HG02981 (cell line): ENCODE measurements at regions not wholly inside any gene's neighbourhood (a gene's known extent, or its start where the extent isn't known, plus 50 kb on each side); places are given as distances from the start of the nearest gene placed in this dataset.

Source experiments
- ATAC-seq: cut with Tn5 transposase; IDR thresholded peaks from one replicate; pipeline ENCODE4 v1.9.1; 2021; ENCODE audit warnings: mild to moderate bottlenecking, moderate library complexity; ENCODE audit not compliant: unreplicated experiment

DNA sequence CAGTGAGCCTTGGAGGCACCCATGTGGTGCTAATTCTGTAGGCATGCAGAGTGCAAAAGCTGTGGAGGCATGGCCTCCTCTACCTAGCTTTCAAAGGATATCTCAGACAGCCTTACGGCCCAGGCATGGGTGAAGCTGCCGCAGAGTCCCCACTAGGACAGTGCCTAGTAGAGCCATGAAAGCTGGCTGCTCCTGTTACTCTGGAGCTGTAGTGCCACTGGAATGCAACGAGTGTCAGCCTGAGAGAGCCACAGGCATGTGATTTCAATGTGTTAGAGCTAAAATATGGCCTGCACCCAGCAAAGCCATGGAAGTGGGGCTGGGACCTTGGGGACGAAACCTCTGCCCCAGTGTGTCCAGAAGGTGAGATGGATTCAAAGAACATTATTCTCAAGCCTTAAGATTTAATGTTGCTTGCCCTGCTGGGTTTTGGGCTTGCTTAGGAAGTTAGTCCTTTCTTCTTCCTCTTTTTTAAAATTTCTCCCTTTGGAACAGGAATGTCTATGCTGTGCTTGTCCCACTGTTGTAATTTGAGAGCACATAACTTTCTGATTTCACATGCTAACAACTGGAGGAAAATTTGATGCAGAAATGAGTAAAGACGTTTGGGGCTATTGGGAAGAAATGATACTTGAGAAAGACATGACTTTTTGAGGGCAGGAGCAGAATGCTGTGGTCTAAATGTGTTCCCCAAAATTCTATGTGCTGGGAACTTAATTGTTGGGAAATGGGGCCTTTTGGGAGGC lies 298.4 kb downstream of the PSAT1 start:
- no peak for ATAC-seq

DNA sequence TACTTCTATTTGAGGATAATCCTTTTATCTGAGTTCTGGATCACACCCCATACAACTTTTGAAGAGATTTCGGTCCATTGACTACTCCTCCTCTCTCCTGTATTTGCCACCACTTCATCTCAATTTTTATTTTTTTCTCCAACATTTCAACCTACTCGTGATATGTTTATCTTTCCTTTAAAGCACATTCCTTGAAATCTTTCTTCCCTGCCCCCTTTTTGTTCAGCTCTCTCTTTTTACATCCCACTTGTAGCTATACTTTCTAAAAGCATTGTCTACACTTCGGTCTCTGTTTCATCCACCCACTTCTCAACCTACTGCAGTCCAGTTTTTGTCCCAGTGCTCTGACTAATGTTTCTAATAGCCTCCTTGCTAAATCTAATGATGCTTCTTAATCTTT lies 299.4 kb downstream of the PSAT1 start:
- ATAC-seq: no peak

DNA sequence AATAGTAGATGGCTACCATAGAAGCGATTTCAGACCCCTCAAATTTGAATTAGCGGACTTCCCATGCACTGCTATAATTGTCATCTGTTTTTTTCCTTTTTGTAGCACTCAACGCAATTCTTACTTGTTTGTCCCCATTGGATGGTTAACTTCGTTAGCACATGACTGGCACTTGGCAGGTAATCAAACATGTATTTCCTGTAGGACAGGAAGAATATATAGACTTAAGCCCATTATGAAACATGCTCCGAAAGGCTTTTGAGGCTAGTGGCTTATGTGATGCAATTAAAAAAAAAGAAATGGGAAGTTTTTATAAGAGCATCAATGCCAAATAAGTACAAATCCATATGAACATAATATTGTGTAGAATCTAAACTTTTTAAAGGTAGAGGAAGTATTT lies 301.2 kb downstream of the PSAT1 start:
- ATAC-seq: no peak

DNA sequence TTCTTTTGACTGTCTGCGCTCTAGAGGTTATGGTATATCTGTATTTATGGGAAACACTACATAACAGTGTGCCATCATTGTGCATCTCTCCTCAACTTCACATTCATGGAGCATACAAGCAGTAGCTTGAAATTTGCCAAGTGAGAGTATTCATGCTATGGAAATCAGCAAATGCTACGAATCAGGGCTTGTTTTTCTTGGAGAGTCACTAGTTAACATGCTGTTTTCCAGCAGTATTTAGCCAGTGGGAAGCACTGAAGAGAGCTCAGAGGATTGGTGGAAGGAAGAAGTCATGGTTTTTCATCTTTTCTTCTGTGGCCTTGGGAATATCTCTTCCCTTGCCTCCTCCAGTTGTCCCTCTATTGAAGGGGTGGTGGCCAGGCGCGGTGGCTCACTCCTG lies 303.0 kb downstream of the PSAT1 start:
- ATAC-seq: no peak

DNA sequence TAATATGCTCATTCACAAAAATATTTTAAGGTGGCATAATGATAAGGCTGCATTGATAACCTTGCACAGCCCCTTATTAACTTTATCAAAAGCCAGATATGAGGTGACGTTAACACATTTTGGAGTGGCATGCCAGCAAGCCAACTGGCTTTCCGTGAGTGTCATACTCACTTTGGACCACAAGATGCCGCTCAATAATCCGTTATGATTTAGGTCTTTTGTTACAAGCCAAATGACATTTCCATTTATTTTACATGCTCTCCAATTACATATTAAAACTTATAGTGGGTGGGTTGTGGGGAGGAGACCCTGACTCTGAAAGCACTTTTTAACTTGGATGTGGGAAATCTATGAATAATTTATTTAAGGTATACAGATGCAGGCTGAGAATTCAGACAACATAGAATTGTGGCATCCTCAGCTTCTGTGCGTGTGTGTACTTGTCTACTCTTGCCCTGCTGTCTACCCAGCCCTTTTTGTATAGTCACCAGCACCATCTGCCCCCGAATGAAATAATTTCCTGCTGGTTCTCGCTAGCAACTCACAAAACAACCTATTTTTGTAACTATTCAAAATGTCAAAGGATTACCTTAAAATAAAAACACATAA lies 305.1 kb downstream of the PSAT1 start:
- ATAC-seq: peak; percentile 78

DNA sequence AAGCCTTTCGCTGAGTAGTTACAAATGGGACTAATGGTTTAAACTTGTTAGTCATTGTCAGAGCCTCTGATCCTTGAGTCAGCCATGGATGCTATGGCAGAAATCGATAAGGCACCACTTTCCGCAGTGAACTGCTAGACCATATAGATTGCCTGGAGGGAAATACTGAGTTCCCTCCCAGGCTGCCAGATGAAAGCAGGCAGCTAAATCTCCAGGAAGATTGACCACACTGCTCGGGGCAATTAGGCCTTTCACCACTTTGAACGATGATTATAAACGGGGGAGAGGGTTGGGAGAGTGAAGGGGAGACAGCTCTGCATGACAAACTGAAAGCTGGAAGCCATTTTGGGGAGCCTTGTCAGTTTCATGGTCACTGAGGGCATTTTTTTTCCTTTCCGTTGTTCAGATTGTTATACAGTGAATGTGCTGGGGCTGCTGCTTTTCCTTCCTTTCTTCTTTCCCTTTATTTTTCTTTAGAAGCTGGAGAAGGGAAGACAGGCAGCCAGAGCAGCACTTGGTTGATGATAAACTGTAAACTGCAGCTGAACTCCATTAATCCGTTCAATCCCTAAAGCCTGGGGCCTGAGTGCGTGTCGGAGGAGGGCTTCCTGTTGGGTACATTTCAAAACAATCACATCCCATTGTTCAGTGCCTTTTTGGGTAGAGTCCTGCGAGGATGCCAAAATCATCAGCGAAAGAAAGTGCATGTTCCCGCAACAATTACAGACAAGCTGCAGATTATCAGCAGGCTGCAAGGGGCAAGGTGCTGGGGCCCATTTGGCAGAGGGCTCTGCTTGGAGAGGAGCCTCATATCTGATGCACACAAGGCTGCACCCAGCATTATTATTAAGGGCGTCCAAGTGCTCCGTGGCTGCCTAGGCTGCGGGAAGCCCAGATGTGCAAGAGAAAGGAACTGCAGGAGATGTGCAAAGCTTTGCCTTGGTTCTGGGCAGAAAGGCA lies 308.4 kb downstream of the PSAT1 start:
- ATAC-seq: no peak

DNA sequence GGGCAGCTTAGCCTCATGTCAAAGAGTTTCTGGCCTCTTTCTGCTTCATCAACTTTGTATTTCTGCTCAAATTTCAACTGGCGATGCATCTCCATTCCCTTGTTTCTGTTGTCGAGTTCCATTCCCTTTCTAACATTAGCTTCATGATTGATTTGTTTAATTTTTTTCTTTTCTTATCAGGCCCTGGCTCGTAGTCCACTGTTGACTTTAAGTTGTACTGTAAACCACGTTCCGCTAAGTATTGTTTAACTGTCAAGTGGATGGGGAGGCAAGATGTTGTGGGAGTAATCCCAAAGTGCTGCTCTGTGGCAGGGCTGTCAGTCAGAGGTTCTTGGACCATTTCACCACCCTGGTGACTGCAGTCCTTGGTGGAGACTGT lies 309.1 kb downstream of the PSAT1 start:
- no peak for ATAC-seq

DNA sequence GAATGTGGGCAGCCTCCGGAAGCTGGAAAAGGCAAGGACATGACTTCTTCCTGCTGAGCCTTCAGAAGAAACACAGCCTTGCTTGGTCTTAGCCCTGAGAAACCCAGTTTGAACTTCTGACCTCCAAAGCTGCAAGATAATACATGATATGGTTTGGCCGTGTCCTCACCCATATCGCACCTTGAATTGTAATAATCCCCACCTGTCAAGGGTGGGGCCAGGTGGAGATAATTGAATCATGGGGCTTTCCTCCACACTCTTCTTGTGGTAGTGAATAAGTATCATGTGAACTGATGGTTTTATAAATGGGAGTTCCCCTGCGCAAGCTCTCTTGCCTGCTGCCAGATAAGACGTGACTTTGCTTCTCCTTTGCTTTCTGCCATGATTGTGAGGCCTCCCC lies 310.9 kb downstream of the PSAT1 start:
- ATAC-seq: no peak

DNA sequence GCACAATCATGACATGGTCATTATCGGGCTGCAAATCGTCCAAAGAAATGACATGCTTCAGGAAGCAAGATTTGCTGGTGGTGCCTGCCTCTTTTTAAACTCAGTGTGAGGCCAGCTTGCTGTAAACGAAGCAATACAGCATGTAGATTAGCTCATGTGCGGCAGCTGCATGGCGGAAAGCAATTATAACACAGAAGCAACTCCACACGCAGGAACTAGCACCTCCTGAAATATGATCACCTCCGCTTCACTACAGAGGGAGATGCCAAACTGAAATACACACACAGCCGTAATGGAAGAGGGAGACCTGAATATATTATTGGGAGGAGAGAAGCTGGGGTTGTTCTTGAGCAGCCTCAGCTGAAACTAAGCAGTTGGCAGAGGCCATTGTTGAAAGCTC lies 312.5 kb downstream of the PSAT1 start:
- no peak for ATAC-seq

DNA sequence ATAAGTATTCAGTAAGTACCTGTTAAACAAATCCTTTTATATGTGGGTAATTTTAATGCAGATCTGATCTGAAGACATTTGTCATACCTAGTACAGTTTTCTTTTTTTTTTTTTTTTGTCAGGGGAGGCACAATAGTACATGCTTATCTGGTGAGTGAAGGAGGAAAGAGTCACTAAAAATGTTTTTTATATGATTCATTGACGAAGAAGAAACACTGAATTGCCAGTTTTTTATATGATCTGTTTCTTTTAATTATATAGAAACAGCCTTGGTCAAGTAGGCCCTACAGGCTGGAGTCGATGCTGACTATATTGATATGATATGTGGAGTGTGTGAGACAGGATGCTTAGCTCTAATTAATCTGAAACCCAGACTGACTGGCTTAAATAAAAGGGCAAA lies 315.2 kb downstream of the PSAT1 start:
- ATAC-seq: no peak

DNA sequence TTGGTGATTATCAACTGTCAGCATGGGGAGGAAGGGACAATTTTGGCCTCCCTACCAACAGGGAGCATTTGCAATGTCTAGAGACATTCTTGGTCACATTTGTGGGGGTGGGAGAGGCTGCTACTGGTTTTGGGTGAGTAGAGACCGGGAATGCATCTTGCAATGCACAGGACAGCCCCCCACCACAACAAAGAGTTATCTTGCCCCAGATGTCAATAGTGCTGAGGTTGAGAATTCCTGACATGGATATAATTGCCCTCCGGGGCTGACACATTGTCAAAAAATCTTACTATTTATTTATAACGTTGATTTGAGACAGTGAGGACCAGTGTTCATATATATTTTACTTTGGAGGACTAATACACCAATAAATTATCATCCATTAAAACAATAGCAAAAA lies 316.1 kb downstream of the PSAT1 start:
- no peak for ATAC-seq

DNA sequence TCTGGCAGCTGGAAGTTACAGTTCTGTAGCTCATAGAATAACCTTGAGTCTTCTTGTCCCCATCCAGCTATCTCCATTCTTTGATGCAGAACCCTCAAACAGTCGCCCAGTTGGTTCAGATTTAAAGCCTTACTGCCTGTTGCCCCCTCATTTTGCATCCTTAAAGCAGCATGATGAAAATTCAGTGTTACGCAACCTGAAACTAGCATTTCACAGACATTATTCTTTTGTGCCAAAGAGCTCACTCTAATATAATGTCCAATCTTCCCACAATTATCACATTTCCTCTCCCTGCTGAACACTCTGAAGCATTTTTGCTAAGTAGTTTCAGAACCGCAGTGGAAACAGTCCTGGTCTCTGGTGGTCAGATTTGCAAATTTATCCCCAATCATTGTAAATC lies 318.0 kb downstream of the PSAT1 start:
- no peak for ATAC-seq

DNA sequence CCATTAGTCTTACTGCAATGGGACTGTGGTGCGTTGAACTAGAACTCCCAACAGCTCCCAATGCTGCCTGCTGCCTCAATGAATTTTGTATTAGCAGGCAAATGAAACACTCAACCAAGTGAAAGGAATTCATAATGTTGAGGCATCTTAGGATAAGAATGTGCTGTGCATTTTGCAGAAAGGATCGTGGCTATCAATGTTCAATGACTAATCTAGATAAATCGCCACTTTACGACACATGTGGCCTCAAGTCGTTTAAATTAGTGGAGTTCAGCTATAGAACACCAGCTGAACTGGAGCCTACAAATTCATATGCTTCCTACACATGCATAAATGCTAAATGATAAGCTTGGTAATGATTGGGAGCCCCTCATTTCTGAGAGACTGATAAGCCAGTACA lies 318.4 kb downstream of the PSAT1 start:
- no peak for ATAC-seq

DNA sequence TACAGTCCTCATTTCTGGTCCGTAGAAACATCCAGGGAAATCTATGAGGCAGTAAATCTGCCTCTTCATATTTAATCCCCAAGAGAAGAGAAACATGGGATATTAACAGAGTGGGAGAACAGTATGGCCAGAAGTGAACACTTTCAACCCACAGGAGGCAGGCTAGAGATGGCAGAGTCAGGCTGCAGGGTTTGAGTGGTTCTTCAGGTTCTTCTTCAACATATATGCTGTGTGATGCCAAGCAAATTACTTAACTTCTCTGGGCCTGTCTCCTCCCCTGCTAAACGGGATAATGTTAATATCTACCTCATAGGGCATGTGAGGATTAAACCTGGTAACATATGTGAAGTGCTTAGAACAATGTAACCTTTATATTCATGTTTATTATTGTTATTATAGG lies 321.8 kb downstream of the PSAT1 start:
- no peak for ATAC-seq

DNA sequence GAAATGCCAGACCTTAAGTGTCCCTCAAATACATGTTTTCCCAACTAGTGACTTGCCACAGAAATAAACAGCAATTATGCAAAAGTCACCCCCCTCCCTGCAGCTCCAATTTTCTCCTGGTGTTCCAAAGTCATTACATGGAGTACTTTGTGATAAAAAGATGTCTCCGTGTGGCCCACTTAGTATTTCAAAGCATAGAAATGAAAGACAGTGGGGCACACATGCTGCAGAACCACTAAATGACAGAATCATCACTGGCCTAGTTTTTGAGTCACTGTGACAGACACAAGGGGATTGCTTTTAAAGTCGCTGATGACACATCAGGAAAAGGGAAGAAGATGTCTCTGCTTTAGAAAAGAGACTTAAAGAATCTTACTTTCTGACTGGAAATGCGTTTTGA lies 323.4 kb downstream of the PSAT1 start:
- ATAC-seq: no peak

DNA sequence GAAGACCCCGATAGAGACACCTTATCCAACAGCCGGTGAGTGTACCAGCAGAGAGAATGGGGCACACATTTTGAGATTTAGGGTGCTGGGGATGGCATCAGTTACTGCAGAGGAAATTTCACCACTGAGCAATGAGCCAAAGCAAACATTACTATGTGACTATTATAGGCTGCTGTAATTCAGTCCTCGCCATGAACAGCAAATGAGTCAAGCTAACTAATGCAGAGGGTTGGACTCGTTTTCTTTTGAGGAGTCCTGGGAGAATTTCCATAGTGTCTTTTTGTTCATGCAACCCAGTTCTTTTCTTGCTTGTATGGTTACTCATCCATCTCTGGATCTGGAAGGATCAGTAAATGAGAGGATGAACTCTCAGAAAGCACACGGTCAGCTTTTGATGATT lies 323.8 kb downstream of the PSAT1 start:
- ATAC-seq: no peak

DNA sequence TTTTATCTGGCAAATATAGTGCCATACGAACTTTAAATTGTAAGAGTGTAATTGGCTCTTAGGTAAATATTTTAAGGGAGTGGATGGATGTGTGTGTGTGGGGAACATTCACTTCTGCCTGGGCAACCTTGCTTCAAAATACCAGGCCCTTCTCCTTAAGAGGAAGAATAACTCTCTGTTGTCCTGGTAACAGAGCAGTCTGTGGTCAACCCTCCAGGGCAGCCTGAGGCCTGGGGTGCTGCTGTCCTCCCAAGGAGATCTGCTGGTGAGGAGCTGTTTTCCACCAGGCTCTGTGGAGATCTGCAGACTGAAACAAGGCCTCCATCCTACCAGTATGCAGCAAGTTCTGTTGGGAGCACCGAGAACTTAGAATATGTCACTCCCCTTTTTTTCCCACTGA lies 325.2 kb downstream of the PSAT1 start:
- no peak for ATAC-seq

DNA sequence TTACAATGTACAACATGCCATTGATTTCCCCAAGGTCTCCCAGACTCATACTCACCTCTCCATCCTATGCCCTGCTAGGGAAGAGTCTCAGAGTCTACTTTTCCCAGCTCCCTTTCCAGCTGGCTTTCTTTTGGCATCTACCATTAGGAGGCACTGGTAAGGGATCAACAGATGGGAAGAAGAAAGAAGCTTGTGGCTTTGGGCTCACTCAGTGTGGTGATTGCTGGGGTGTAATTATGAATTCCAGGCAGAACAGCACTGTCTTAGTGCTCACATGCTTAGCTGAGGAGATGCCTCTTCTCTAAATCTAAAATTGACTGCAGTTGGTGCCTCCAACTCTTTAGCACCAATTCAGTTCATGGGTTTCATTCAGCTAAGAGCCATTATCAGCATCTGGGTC lies 330.0 kb downstream of the PSAT1 start:
- ATAC-seq: no peak

DNA sequence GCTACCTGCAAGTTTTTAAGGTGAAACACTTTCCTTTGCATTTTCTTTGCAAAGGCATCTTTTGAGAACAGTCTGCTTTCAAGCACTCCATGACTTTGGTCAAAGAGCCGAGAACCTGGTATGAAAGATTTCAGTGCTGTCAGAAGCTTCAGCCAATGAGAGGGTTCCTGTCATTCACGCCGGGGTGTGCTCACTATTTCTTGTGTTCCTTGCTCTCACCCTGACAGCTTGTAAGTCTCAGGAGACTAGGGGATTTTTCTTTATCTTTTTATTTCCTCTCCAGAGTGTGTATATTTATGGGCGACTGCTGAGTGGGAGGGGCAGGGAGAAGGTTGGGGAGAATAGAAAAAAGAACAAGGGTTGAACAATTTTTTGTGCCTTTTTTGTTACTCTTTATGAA lies 334.0 kb downstream of the PSAT1 start:
- no peak for ATAC-seq

DNA sequence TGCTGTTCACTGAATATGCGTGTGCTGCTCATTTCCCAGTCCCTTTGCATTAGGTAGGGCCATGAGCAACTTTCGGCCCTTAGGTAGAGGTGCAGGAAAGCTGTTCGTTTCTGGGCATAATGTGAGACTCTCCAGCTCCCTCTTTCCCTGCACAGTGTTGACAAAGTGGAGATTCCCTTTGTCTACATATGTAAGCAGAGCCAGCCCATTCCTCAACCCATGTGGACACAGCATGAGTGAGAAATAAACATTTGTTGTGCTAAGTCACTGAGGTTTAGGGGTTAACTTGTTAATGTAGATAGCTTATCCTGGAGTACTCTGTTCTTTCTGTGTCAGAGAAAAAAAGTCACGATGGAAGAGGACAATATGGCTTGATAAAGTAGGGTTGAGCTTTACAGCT lies 343.8 kb downstream of the PSAT1 start:
- ATAC-seq: no peak

DNA sequence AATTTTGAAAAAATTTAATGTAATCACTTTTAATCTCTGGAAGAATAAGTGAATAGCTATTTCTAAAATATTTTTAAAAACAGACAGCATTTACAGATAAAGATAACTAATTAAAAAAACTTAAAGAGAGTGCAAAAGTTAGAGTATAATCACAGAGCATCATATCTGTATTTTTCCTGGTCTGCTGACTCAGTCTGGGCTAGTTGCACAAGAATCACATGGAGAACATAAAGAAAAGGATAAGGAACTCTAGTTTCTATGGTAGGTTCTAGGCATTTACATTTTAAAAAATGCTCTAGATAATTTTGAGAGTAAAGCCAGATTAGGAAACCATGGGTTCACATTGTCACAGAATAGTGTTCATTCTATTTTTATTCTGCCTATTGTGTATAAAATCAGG lies 347.4 kb downstream of the PSAT1 start:
- ATAC-seq: no peak

DNA sequence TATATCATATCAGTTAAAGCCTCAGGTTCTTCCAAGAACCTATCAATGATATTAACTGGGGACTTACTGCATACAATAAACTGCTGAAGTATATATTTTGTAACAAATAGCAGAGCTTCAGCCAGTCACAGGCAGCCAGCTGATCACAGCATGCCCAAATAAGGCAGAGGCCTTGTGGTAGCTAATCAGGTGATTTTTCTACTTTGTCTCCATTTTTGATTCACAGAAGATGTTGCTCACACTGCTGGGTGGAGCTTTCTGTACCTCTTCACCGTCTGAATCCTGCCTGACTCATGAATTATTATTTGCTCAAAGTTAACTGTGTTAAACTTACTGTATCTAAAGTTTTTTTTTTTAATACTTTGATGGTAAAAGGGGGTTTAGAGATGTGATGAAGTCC lies 357.4 kb downstream of the PSAT1 start:
- no peak for ATAC-seq
